Endothelial cell of umbilical vein (primary cell): ENCODE measurements at regions not wholly inside any gene's neighbourhood (a gene's known extent, or its start where the extent isn't known, plus 50 kb on each side); places are given as distances from the start of the nearest gene placed in this dataset.
"Not testable (repeated sequence)": the region's sequence is repeated elsewhere in the genome, so short reads cannot be mapped to it uniquely, and the experiment has no call there.

Source experiments
- BruUV-seq: library from RNA; stranded (reverse); fragments of 400-500 nt; replicated peaks from 2 replicates; lab custom pipeline; 2021; lab: Mats Ljungman, UMichigan
- CTCF ChIA-PET: fragments of 300-600, 350-600 bp; sonication (Branson Sonifier 250); formaldehyde crosslinking; loops from one replicate; lab custom pipeline; 2021; ENCODE audit warnings: antibody characterized with exemption, inconsistent platforms; lab: Charles Lee
- POLR2A ChIA-PET: fragments of 300-600, 350-600 bp; sonication (Branson Sonifier 250); formaldehyde crosslinking; loops from one replicate; lab custom pipeline; 2021; ENCODE audit warnings: antibody characterized with exemption, inconsistent platforms; lab: Charles Lee
- DNase-seq: peaks from one replicate; pipeline ENCODE4 v3.0.0-alpha.2; 2011; ENCODE audit warnings: low read depth, low spot score
- FAIRE-seq: peaks from 2 replicates; lab custom pipeline; 2011; peaks lifted over from hg19 to GRCh38; lab: Jason Lieb, UNC
- H2AFZ ChIP-seq: 2 replicates; pipeline ENCODE4 v1.6.0; 2012; ENCODE audit warnings: low read depth, low read length, control low read depth, inconsistent platforms
- H3K27ac ChIP-seq: 2 replicates; pipeline ENCODE4 v1.5.1; 2011; ENCODE audit warnings: low read depth, mild to moderate bottlenecking, control low read depth, low read length, moderate library complexity; ENCODE audit not compliant: insufficient read depth
- H3K27me3 ChIP-seq, 2 experiments: 2 replicates each; pipeline versions ENCODE4 v1.6.0 to v1.6.1; 2011; ENCODE audit warnings: low read length in 2 of 2, mixed read lengths in 1 of 2; ENCODE audit not compliant: control insufficient read depth in 2 of 2, insufficient read depth in 2 of 2
- H3K36me3 ChIP-seq, 2 experiments: 2 replicates in 1 of 2; 3 replicates in 1 of 2; pipeline ENCODE4 v1.5.1; 2011; ENCODE audit warnings: low read length in 2 of 2, mild to moderate bottlenecking in 1 of 2, moderate library complexity in 1 of 2; ENCODE audit not compliant: control insufficient read depth in 2 of 2, insufficient read depth in 2 of 2; ENCODE audit errors: extremely low read depth in 1 of 2
- H3K4me1 ChIP-seq: 3 replicates; pipeline ENCODE4 v1.5.1; 2011; ENCODE audit warnings: mild to moderate bottlenecking, low read length; ENCODE audit not compliant: control insufficient read depth, insufficient read depth; ENCODE audit errors: extremely low read depth
- H3K4me2 ChIP-seq: 2 replicates; pipeline ENCODE4 v1.6.1; 2011; ENCODE audit warnings: low read length, control low read depth, mixed read lengths; ENCODE audit not compliant: insufficient read depth
- H3K4me3 ChIP-seq, 3 experiments: fragments of 200-600 bp in 1 of 3; sonication (generic), shearing (Covaris generic) in 1 of 3; replicated peaks in 1 of 3; 2 replicates each; pipeline ENCODE4 v1.5.1; 2011 to 2016; ENCODE audit warnings: control low read depth in 3 of 3, low read length in 3 of 3, mild to moderate bottlenecking in 2 of 3, inconsistent platforms in 1 of 3, low read depth in 1 of 3, moderate library complexity in 1 of 3; ENCODE audit not compliant: insufficient read depth in 1 of 3
- H3K79me2 ChIP-seq: 2 replicates; pipeline ENCODE4 v1.6.0; 2012; ENCODE audit warnings: low read length, inconsistent platforms; ENCODE audit not compliant: control insufficient read depth, insufficient read depth
- H3K9ac ChIP-seq: replicated peaks from 2 replicates; pipeline ENCODE3; 2011; ENCODE audit warnings: low read length, control low read depth; ENCODE audit not compliant: insufficient read depth; ENCODE audit errors: extremely low read depth
- H3K9me1 ChIP-seq: replicated peaks from 3 replicates; pipeline ENCODE4 v1.6.0; 2011; ENCODE audit warnings: mild to moderate bottlenecking, low read length; ENCODE audit not compliant: control insufficient read depth, insufficient read depth; ENCODE audit errors: extremely low read depth
- H3K9me3 ChIP-seq: replicated peaks from 2 replicates; pipeline ENCODE4 v1.5.1; 2012; ENCODE audit warnings: low read length, inconsistent platforms; ENCODE audit not compliant: control insufficient read depth, insufficient read depth
- H4K20me1 ChIP-seq: replicated peaks from 2 replicates; pipeline ENCODE3; 2011; ENCODE audit warnings: mild to moderate bottlenecking, low read length; ENCODE audit not compliant: control insufficient read depth, insufficient read depth; ENCODE audit errors: extremely low read depth
- MAX ChIP-seq: IDR thresholded peaks from 2 replicates; pipeline ENCODE4 v1.6.1; 2011; ENCODE audit not compliant: insufficient read depth, insufficient read length
- MYC ChIP-seq: IDR thresholded peaks from one replicate; pipeline ENCODE4 v1.6.1; 2011; ENCODE audit warnings: mild to moderate bottlenecking, low read depth, low read length
- POLR2A ChIP-seq: IDR thresholded peaks from 2 replicates; pipeline ENCODE4 v1.6.1; 2012; ENCODE audit warnings: low read depth, mild to moderate bottlenecking, control low read depth, low read length
- dilution Hi-C: fragments of 300-500 bp; cut with MboI; formaldehyde crosslinking; loops from one replicate; pipeline ENCODE4 v1.15.0; 2019; ENCODE audit warnings: low sequenced_read_pairs; ENCODE audit not compliant: extremely low pct_ligation_motif_present
- intact Hi-C: fragments of 100-400 bp; cut with micrococcal nuclease; formaldehyde crosslinking; loops from one replicate; pipeline ENCODE4 v1.10.0; 2022

- ChIA-PET CTCF (interaction anchor here (0.9 kb wide), 1 partner anchor 11 kb away, joined by 3 read pairs; no protein-coding TSS in a partner anchor), POLR2A (no interaction called here)
- Histone ChIP-seq H3K9me3 (no peaks in the 10 kb centered on the region), H3K9ac (no peak overlapping the region), H3K27me3 (peaks cover 0 to 2% of the 10 kb centered on the region in 2 experiments), H3K4me2 (no peak overlapping the region), H2AFZ (no peak overlapping the region), H3K9me1 (no peaks in the 10 kb centered on the region), H3K27ac (no peak overlapping the region), H3K4me3 (no peak overlapping the region), H3K79me2 (no peaks in the 10 kb centered on the region), H3K36me3 (no peaks in the 10 kb centered on the region), H3K4me1 (no peaks in the 10 kb centered on the region), H4K20me1 (no peaks in the 10 kb centered on the region)
- no TSS peak for BruUV-seq
- DNase-seq (no peak), FAIRE-seq (no peak)
- intact Hi-C loops, result no loop called here
- TF ChIP-seq MAX (no peak), MYC (no peak), POLR2A (no peak)
- dilution Hi-C loops, result no loop called here
These were observed 236.1 kb downstream of the VAPA start for GRCh38 chr18:10149768-10150556.

DNA sequence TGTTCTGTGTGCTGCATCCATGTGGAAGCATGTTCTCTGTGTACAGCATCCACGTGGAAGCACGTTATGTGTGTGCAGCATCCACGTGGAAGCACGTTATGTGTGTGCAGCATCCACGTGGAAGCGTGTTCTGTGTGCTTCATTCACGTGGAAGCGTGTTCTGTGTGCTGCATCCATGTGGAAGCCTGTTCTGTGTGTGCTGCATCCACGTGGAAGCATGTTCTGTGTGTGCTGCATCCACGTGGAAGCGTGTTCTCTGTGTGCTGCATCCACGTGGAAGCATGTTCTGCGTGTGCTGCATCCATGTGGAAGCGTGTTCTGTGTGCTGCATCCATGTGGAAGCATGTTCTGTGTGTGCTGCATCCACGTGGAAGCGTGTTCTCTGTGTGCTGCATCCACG, 236.8 kb downstream of the VAPA start:
- H3K36me3 ChIP-seq, H3K79me2 ChIP-seq, H3K27me3 ChIP-seq, dilution Hi-C loops, H3K9me3 ChIP-seq, H2AFZ ChIP-seq, H4K20me1 ChIP-seq, FAIRE-seq, POLR2A ChIA-PET, H3K4me1 ChIP-seq, H3K9ac ChIP-seq, CTCF ChIA-PET, H3K4me2 ChIP-seq, H3K27ac ChIP-seq, H3K4me3 ChIP-seq, BruUV-seq, H3K9me1 ChIP-seq, intact Hi-C loops, DNase-seq: not testable (repeated sequence)
